ENCODE measurements at regions not wholly inside any gene's neighbourhood (a gene's known extent, or its start where the extent isn't known, plus 50 kb on each side); places are given as distances from the start of the nearest gene placed in this dataset.

- no peak for TF ChIP-seq EZH2 (IDR thresholded peaks at IDR 0.05; ENCODE audit: borderline replicate concordance, low read length)
- TF ChIP-seq CTCF (IDR thresholded peaks at IDR 0.05; ENCODE audit: low read length) = no peak
Measured at GRCh38 chr10:78403781-78404180, 370.1 kb downstream of the RPS24 start.
